ENCODE measurements at regions not wholly inside any gene's neighbourhood (a gene's known extent, or its start where the extent isn't known, plus 50 kb on each side); places are given as distances from the start of the nearest gene placed in this dataset.

- TF ChIP-seq CTCF (IDR thresholded peaks at IDR 0.05) (no peak), POLR2A (IDR thresholded peaks at IDR 0.05; ENCODE audit: low read depth) (no peak), POLR2AphosphoS5 (IDR thresholded peaks at IDR 0.05) (no peak)
Observed at GRCh38 chr14:54219261-54220070, 177.3 kb upstream of the CDKN3 start.

All from esophagus muscularis mucosa (tissue), 3 donors.